ENCODE measurements at regions not wholly inside any gene's neighbourhood (a gene's known extent, or its start where the extent isn't known, plus 50 kb on each side); places are given as distances from the start of the nearest gene placed in this dataset.

DNA sequence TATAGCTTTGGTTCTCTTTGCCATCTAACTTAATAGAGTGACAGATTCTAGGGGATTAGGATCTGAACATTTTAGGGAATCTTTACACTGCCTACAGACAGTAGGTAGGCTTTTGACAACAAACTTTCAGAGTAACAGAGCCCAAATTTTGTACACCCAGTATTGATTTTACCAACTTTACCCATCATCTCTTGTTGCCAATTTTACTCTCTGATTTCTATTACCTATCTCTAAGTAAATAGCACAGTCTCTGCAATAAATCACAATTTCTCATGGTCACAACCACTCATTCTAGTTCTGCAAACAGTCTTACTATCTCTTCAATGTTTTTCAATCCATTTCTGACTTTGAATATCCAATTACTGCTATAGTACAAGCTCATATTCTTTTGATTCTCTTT is 1097.6 kb upstream of the PHF14 start:
- no peak for DNase-seq

DNA sequence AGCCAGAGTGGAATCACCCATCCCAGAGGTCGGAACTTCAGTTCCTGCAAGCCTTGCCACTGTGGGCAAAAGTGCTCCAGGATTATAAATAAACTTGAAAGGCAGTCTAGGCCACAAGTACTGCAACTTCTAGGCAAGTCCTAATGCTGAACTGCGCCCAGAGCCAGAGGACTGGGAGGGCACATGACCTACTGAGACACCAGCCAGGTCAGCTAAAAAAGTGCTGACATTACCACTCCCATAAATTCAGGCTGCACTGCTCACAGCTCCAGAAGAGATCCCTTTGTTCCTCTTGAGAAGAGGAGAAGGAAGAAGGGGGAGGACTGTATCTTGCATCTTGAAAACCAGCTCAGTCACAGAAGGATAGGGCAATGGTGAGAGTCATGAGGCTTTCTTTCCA is 1084.1 kb upstream of the PHF14 start:
- DNase-seq = no peak

DNA sequence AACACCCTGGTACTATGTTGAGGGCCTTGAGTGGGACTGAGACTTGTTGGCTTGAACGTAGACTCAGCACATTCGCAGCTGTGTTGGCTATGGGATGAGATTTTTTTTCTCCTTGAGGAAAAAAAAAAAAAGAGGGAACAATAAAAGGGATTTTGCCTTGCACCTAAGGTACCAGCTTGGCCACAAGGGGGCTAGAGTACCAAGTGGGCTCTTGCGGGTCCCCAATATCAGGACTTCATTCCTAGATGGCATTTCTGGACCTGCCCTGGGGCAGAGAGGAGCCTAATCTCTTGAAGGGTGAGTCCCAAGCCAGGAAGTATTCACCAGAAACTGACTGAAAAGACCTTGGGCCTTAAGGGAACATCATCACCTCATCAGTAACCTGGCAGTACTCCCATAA is 1083.6 kb upstream of the PHF14 start:
- no peak for DNase-seq

DNA sequence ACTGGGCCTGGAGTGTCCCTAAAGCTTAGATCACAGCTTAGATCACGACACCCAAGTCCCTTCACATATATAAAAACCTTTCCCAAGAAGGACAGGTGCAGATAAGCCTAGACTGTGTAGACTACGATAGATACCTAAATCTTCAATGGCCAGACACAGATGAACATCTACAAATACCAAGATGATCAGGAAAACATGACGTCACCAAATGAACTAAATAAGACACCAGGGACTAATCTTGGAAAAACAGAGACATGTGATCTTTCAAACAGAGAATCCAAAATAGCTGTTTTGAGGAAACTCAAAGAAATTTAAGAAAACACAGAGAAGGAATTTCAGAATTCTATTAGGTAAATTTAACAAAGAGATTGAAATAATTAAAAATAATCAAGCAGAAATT is 1082.6 kb upstream of the PHF14 start:
- DNase-seq = no peak

DNA sequence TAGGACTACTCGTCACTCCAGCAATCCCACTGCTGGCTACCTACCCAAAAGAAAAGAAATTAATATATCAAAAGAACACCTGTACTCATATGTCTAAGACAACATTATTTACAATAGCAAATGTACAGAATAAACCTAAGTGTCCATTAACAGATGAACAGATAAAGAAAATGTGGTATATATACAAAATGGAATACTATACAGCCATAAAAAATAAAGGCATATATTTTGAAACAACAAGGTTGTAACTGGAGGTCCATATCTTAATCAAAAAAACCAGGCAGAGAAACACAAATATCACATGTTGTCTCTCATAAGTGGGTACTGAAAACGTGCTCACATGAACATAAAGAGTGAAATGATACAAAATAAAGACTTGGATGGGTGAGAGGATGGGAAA is 1073.3 kb upstream of the PHF14 start:
- DNase-seq = no peak

DNA sequence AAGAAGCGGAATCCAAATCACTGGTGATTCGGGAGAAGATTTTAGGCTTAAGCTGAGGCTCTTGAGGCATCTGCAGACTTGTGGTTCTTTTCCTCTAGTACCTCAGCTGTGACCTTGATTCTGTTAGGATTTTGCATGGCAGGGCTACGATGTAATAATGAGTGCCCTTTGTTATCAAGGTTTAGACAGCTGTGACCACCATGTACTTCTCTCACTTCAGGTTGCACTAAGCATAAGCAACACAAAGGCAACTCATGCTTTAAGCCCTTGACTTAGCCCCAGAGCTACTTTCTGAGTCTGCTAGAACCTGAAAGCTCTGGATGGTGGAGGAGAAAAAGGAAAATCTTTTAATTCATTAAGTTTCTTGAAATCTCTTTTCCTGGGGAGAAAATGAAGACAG is 1052.3 kb upstream of the PHF14 start:
- DNase-seq = no peak

DNA sequence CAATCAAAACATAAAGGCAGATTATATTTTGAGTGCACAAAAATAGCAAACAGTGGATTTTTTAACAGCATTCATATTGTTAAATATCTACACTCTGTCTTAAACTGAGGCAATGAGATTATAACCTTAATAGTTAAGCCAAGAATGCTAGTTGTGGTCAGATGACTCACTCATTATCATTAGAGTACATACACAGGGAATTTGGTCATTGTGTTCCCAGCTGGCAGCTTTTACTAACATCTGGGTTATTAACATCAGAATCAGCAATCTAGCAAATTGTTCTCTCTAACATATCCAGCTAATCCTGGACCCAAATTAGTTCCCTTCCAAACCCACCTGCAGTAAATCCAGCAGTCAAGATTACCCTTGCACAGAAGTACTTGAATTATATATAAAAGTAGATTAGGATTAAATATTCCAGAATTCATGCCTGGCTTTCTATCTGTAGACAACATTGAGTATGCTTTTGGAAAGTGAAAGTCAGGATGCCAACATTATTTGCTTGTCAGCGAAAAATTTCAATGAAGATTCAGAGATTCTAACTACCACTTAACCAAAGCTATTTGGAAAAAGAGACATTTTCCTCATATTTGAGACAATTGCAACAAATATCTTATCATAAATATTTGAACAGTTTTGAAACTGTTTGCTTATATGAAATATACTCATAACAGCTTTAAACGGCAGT is 1035.6 kb upstream of the PHF14 start:
- DNase-seq = no peak

DNA sequence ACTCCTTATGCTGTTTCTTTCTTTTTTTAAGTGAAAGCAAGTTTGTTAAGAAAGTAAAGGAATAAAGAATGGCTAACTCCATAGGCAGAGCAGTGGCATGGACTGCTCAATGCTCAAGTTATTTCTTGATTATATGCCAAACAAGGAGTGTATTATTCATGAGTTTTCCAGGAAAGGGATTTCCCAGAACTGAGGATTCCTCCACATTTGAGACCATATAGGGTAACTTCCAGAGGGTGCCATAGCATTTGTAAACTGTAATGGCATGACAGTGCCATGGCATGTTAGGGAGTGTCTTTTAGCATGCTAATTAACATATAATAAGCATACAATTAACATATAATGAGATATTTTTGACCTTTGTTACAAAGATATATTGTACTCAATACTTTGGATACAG is 1034.5 kb upstream of the PHF14 start:
- DNase-seq = no peak

DNA sequence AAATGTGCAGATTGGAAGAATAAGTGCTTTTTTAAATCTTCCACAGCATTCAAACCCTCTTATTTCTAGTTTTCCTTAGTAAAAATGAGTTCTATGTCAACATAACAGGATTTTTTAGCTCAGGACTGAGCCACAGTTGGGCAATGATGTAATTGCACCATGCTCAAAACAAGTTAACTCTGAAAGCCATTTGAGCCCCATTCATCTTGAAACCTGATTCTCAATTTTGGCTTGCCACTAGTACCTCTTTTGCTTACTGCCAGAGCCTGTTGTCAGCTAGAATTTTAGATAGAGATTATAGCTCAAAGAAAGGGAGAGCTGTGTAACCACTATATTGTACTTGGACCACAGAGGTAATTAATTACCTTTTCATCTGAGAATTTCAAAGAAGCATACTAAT is 1028.5 kb upstream of the PHF14 start:
- no peak for DNase-seq

DNA sequence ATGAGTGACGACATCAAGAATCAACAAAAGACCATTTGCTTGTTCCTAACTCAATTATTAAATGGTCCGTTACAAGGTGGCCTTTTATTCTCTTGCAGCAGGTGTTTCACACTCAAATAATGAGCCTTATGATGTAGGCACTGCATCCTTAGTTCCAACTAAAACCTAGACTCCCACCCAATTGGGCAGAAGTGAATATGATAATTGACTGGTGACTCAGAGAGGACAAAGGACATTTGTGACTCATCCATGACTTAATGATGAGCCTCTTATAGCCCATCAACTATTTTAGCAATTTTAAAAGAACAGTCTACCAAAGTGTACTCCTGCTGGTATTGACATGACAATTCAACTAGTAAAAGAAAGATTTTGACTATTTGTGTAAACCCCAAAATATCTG is 1027.8 kb upstream of the PHF14 start:
- no peak for DNase-seq

DNA sequence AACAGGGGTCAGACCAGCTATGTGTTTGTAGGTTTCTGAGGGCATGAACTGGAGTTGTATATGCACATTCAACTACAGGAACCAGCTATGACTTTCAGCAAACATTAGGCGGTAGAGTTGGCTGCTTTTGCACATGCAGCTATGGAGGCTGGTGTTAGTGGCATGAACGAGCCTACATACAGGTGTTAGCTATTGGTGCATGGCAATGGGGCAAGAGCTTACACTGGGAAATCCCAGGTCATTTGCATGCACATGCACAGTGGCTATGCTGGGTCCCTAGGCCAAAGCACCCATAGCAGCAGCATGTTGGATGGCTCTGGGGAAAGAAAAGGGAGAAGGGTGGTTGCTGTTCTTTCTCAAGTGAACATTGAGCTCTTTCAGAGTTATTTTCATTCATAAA is 1018.5 kb upstream of the PHF14 start:
- no peak for DNase-seq

DNA sequence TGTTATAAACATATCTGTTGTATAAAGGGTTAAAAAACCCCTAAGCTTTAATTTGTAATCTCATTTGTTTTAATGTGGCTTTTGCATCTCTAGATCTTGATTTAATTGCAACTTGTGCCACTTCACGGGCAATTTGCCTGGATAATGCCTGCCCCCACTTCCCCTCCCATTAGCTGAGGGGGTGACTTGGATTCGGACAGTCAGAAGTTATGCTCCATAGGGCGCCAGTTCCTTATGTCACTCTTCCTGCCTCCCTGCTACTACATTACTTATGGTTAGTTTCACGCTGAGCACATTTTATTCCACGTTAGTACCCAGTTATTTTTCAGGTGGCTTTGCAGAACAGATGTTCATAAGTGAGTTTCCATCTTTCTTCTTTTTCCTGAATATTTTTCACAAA is 1015.2 kb upstream of the PHF14 start:
- DNase-seq = no peak

DNA sequence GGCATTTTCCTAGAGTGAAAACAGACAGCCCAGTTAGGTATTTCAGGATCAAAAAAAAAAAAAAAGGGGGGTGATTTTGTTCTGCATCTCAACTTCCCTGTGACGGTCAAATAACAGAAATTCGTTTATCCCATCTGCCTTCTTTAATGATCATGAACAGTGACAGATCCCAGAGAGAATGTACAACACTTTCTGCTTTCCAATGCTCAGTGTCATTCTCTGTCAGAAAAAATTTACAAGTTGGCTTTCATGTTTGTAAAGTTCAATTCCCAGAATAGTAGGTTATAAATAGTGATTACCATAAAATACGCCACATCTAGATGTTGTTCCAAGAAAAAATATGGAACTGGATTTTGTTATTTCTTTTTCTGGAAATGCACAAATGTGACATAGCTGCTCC is 1013.2 kb upstream of the PHF14 start:
- no peak for DNase-seq

DNA sequence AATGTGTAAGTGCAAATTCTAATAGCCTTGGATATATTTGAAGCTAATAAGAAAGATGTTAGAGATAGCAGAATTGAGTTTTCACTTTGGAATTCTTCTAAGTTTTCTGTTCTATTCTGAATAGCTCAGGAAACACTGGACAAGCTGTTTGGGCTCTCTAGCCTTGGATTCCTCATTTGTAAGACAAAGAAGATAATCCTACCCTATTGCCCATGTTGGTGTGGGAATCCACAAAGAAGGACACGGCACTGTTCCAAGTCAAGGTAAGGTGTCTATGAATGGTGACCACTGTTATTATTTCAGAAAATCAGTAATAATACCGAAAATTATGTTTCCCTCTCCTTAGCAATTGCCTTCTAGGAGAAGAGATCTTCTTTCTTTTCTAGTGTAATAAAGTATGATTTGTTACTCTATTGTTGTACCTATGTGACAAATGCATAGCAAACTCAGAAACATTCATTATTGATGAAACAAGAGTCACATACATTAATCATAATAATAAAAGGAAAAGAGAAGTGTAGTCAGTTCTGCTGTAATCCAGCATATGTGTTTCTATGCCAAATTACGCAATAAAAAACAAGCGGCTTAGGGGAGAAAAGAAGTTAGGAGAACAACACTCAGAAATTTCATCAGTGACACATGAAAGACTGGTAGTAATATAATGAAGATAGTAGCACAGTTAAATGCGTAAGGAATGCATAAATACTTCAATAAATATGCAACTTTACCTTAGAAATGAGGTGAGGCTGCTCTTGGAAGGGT is 1012.3 kb upstream of the PHF14 start:
- no peak for DNase-seq

DNA sequence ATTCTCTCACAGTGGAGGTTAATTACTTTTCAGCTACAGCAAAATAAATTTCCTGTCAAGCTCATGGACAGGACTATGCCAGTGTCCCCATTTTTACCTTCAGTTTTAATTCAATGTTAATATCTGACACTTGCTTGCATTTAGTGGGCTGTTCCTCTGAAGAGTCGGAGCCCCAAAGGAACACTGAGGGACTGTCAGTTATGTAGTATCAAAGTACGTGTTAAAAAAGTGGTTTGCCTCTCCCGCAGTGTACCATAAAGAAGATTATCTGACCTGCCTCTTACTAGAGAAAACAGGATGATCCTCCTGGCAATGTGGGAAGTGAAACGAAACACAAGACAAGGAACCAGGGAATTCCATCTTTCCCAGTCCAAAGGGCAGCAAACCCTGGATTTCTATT is 1010.9 kb upstream of the PHF14 start:
- DNase-seq = no peak

DNA sequence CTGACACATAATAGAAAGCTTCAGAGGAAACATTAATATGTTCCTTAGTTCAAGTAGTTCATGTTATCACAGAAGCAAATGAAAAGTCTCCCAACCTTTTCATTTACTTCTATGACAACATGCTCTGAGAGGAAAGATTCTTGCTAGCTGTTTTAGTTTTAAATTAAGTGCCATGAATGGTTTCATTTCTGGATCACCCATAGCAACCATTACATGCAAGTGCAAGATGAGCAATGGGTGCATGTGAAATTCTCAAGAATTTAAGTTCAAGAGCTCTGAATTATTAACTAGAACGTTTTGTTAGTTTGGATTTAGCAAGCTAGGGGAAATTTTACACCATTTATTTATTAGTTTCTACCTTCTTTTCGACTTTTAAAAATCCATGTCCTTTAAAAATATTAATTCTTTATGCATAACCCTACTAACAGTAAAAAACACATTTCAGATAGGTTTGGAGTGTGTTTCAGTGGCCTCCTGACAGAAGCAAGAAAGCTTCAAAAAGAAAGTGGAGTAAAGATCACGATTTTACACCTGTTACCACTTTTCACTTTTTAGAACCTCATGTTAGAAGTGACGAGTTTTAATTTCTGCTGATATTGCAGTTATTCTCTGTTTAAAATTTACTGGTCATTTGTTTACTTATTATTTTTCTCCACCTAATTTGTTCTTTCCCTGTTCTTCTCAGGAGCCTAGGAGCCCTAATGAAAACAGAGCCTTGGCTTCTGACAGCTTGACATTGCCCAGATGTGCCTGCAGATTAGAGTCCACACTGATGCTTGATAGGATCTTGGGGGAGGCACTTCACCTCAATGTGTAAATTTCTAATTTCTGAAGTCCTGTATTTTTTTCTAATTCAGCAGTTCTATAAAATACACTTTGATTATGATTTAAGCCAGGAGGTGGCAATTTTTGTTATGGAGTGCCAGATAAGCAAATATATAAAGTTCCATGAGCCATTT is 995.3 kb upstream of the PHF14 start:
- no peak for DNase-seq

DNA sequence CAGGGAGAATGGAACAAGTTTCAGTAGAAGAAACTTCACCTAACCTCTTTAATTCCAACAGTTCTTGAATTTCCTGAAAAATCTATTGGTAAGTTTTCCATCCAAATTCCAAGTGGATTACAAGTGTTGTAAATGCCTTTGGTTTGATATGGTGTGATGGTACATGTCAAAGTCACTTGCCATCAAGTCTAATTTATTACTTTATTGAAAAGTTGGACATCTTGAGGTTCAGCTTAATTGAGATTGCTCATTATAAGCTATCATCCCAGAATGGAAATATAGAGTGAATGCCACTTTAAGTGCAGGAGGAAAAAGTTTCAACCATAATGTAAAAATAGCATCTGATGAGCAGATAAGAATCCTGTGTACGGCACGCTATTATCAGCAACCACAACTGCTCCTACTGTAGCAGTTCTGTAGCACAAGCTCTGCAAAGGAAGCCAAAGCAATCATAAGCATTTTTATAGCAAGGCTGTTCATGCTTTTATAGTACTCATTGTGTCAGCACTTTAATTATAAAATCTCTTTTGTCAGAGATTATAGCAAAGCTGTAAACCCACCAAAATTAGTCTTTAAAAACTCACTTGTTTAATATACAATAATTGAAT is 991.8 kb upstream of the PHF14 start:
- DNase-seq = no peak

DNA sequence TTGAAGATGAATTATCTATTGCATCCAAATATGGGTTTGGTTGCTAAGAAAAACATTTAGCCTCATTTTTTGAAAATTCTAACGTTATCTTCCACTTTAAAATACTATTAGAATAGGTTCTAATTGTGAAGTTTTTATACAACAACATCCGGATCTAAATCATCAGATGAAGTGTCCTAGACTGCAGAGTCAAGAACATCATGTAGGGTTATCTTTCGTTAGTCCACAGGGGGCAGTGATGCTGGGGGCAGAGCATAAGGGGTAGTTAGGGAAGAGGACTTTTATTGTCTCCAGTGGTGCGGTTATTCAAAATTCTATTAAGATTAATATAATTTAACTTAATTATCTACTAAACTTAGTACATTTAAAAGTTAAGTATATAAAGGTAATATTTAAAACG is 990.6 kb upstream of the PHF14 start:
- DNase-seq = no peak

DNA sequence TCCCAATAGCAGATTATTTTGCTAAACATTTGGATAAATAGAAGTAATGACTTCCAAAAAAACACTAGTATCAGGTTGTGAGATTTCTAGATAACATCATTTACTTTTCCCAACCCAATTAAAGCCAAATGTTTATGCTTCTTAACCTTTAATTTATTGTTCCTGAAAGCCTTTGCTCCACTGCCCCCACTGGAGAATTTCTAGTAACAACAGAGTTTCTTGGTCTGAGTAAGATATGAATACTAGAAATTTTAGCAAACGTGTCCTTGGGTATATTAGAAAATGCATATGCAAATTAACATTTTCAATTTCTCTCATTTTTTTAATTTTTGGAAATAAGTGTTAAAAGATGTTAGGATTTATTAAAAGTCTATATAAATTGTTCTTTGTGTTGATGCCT is 958.0 kb upstream of the PHF14 start:
- no peak for DNase-seq

DNA sequence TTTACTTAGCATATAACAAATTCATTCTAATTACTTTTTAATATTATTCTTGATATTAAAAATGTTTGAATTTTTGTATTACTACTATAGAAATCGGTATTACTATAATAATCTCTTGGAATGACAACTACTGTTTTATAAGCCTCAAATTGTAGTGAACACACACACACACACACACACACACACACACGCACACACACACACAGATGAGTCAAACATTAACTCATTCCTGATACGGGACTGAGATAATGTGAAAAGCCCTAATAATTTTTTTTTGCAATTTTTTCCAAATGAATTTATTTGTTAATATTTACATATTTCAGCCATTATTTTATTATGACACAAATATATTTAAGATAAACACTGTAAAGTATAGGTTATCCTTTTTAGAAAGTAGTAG is 951.2 kb upstream of the PHF14 start:
- DNase-seq = no peak

DNA sequence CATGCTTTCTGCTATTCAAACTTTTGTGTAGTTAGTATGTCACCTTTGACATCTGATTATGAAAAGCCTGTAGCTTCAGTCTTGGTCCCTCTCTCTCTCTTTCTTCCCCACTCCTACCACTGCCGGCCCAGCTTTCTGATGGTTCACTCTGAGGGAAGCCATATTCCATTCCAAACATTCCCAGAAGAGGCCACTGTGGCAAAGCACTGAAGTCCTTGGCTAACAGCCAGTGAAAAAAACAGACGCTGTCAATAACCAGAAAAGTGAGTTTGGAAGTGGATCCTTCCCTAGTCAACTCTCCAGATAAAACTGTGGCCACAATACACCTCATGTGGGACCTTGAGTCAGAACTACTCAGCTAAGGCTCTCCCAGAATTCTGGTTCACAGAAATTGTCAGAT is 950.7 kb upstream of the PHF14 start:
- DNase-seq = no peak

DNA sequence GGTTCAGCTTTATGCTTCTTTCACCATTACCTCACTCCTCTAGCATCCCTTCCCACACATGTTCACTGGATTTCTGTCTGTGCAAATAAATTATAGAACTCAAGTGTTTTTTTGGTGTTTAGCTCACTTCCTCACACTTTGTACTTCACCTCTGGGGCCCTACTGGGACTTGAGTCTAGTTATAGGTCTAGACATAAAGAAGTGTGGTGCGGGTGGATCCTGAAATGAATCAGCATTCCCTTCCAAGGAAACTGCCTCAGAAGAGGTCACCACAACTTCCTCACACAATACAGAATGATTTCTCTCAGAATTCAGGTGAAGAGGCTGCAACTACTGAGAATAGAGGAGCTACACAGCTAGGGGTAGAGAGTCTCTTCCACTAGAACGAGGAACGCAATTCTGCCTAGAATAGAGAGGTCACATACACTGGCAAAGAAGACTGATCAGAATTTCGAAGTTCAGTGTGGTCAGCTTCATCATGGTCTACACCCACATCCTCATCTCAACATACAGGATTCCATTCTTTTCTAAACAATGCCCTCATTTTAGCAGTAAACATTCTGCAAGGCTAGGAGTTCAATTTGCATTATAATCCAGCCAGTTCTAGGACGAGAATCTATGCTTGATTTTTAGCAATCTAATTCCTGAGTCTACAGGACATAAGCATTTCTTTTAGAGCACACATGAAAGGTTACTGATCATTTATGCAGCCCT is 938.7 kb upstream of the PHF14 start:
- no peak for DNase-seq

DNA sequence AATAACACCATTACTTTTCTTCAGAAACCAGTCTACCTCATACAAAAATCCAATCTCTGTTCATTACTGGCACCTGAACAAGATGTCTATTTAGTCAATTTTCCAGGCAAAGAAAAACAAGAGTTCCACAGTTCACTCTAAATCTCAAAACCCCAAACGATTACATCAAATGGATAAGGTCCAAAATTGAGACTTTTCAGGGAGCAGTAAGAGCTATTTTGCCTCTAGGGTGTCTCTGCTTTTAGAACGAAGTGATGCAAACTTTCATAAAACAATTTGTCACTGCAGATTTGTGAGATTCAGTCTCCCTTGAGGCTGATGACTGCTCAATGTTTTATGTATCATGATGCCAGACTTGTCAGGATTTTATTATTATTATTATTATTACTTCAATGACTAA is 937.0 kb upstream of the PHF14 start:
- DNase-seq = no peak

Data from EL (cell line).